ENCODE measurements at regions not wholly inside any gene's neighbourhood (a gene's known extent, or its start where the extent isn't known, plus 50 kb on each side); places are given as distances from the start of the nearest gene placed in this dataset.

DNA sequence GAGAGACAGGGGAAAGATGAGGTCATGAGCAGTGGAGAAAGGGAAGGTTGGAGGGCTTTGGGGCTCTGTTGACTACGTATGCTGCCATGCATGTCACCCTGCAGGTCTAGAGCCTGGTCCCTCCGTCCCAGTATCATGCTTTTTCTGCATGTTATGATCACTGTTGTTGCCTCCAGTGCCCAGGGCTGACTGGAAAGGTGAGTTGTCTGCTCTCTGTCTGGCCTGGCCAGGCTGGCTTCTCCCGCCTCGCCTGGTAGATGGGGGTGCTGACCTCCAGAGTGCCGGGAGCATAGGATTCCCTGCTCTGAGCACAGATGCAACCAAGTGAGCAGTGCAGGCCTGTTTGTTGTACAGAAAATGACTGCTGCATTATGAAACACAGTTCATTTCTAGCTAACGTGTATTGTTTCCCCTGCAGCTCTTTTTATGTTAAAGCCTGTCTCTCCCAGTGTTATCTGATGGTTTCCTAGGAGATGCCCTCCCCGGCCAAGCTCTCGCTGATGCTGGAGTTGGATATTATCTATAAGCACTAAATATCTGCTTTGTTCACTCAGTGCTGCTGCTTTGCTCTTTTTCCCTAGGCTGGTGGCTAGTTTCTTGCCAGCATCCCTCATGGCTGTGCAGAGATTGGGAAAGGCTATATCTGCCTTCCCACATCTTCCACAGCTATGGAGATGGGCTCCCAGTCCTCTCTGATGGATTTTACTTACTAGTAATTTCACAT is 158.2 kb downstream of the TDRD15 start:
- TF ChIP-seq YY1 (IDR thresholded peaks at IDR 0.05; ENCODE audit: insufficient read depth, insufficient read length) = no peak
- no peak for TF ChIP-seq ZNF274 (IDR thresholded peaks at IDR 0.05; ENCODE audit: low read depth, low read length)
